GM21390 (cell line): ENCODE measurements at regions not wholly inside any gene's neighbourhood (a gene's known extent, or its start where the extent isn't known, plus 50 kb on each side); places are given as distances from the start of the nearest gene placed in this dataset.
A peak's percentile ranks its signal among the peaks of the same experiment; 100 is the strongest.
"Not testable (repeated sequence)": the region's sequence is repeated elsewhere in the genome, so short reads cannot be mapped to it uniquely, and the experiment has no call there.

Experiments used
- ATAC-seq: cut with Tn5 transposase; IDR thresholded peaks from one replicate; pipeline ENCODE4 v1.9.1; 2021; ENCODE audit not compliant: unreplicated experiment

DNA sequence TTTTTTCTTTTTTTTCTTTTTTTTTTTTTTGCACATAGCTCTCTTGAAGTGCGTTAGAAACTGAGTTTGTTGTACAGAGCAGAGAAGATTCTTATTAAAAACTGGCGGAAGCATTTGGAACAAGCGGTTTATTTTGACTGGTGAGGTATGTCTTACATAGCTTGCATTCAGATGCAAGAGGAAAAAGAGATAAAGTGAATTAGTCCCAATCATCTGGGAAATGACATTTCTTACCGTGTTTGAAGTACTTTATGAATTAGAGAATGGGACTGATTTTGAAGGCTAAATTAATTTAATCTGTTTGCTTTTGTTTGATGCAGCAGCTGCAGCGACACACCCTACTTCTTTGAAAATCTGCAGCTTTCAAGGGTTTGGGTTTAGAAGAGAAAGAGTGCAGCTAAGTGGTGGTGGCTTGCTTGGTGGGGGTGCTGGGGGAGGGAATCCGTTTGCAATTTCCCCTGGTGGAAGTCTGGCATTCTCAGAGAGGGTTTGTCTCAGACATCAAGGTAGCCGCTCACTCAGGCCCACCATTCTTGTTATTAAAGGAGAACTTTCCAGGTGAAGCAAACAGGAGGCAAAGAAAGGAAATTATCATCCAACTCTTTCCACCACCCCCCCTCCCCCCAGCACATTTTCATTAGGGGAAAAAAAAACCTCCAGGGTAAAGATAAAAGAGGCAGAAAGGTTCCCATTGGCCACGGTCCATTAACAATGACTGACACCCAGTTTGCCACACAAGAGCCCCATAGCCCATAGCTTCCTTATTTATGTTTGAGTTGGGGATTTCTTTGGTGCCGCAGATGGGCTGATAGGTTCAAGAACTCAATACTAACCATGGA is 231.7 kb downstream of the SKIDA1 start:
- ATAC-seq: no peak

DNA sequence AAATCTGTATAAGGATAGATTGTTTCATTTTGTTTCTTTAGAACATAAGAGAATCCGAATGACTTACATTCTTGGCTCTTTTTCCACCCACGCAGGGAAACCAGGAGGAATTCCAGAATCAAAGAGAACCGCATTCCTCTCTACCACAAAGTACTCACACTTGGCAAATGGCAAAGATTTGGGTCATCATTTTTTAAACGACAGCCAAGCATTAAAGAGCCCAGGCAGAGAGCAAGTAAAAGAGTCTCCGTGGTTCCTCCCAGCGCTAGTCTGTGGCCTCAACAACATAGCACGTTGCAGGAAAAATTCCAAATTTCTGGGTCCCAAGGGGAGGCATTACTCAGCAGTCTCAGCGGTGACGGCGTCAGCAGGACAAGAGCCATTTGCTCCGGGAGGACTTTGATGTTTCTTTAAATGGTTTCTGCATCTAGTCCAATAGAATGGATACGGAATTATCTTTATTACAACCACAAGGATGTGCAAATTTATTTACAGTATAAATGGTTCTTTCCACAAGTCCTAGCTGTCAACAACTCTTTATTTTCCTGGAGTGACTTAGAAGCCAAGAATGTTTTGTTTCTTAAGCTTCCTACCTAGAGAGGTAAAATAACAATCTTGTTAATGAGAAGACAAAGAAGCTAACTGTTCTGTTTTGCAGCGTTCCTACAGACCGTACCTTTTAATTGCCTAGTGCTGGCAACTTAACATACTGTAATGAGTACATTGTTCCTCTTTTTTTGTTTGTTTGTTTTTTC is 232.5 kb downstream of the SKIDA1 start:
- ATAC-seq: no peak

DNA sequence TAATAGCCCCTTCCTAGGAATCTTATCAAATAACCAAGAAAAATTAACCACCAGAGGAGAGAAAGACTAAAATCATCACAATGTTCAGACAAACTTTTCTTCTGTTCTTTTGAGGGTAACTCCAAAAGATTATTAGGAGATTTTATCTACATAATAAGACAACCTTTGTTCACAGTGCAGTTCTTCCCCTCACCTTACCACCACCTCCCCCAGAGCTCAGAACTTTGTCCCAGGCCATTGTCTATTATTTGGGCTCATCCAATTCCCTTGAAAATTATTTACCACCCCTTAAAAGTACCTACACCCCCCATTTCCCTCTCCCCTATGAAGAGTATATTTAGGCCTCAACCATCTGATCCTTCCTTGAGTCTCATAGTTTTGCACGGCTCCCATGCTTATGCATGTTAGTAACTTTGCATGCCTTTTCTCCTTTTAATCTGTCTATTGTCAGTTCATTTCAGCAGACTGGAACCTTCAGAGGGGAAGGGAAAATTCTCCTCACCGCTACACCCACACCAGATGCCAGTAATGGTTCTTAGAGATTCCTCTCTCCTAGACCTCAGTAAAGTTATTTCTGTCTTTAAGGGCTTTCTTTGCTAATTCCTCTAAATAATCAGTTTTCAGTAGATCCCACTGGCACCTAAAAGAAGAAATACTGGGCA is 234.9 kb downstream of the SKIDA1 start:
- no peak for ATAC-seq

DNA sequence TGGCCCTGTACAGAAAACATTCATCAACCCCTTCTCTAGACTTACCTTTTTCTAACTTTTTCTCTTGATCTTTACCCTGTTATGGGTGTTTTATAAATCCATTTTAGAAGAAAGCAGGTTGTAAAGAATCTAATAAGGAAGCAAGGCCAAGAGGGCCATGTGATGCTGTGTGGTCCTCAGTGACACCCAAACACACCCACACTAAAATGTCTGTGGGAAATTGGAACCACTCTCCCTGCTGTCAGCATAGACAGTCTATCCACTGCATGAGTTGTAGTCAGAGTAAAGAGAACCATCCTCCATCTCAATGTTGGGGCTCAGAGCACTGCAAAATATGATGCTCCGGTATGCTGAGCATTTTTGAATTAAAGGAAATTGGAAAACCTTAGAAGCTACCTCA is 235.5 kb downstream of the SKIDA1 start:
- ATAC-seq: no peak

DNA sequence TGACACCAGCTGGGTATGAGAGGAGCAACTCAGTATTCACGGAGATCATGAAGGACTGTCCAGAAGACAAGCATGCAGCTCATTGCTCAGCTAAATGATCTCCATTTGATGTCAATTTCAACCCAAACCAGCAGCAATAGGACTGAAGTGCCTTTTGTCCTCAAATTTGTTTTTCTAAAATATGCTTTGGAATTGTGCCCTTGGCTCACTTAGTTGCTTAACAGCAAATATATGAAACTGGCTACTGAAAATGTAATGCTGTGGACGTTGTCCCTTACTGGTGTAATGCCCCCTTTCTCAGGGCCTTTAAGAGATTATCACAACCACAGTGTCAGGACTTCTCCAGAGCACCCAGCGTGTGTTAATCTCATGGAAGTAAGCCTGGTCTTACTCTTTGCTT is 236.2 kb downstream of the SKIDA1 start:
- ATAC-seq: no peak

DNA sequence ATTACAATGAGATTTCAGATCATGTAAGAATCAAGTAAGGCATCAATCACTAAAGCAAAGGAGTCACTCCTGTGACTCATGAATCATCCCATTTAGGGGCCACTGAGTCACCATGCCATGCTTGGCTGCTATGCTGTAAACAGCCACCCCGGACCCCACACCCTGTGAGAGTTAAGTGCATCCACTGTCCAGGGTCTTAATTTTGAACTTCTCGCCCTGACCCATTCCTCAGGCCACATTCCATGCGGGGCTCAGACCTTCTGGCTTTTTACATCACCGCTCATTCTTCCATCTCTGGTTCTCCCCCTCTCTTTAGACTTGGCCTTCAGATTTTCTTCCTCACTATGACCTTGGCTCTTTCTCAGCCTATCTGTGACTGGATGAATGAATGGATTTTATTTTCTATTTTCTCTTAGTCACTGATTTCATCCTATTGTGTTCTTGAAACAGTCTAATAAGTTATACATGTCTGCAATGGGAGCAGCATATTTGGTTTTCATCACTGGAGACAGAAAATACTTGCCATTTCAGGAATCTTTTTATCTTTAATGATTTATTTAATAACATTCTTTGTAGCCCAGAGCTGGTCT is 239.6 kb downstream of the SKIDA1 start:
- ATAC-seq: no peak

DNA sequence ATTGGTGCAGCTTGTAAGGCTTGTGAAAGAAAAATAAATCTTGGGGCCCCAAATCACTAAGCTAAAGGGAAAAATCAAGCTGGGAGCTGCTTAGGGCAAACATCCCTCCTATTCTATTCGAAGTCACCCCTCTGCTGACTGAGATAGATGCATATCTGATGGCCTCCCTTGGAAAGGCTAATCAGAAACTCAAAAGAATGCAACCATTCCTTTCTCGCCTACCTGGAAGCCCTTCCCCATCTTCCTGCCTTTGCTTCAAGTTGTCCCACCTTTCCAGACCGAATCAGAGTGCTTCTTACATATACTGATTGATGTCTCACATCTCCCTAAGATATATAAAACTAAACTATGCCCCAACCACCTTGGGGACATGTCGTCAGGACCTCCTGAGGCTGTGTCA is 240.3 kb downstream of the SKIDA1 start:
- ATAC-seq: no peak

DNA sequence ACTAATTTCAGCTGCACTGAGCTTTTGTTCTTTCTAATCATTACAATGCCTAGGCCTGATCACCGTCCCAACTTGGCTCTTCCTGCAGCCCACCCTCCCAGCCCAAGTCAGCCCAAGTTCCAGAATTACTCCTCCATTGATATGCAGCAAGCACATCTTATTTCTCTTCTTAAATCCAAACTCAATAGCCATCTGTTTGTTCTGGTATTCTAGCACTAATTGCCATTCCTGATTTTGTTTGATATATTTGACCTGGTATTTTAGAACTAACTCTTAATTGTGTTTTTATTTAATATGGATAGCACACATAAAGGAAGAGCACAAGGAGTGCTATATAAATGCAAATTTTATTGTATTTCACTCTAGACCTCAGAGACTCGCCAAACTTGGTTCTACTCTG is 241.2 kb downstream of the SKIDA1 start:
- ATAC-seq: no peak

DNA sequence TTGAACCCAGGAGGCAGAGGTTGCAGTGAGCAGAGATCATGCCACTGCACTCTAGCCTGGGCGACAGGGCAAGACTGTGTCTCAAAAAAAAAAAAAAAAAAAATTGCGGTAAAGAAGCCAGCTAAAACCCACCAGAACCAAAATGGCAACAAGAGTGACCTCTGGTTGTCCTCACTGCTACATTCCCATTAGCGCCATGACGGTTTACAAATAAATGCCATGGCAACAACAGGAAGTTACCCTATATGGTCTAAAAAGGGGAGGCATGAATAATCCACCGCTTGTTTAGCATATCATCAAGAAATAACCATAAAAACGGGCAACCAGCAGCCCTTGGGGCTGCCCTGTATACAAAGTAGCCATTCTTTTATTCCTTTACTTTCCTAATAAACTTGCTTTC is 242.4 kb downstream of the SKIDA1 start:
- ATAC-seq: not testable (repeated sequence)

DNA sequence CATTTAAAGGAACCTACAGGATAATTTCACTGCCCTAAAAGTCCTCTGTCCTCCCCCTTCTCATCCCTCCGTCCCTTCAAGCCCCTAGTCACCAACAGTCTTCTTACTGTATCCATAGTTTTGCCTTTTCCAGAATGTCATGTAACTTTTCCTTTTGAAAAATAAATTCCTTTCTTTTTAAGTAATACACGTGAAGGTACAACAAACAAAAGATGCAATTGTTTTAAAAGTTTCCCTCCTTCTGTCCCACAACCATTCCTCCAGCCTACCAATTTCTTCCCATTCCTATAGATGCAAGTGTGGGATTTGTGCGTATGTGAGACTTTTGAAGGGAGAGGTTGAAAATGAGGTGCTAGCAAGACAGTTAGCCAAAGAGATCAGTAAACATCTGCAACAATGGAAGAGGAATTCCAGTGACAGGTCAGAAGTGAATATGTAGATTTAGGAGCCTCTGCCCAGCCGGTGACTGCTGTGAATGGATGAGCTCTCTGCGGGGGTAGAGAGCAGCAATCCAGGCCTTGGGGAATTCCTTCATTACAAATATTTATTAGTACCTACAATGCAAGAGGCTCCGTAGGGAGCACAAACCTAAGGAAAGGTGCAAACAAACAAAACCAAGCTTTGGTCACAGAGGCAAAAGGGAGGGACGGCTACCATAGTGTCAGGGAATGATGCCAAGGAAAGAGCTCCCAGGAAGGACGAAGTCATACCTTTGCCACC is 243.6 kb downstream of the SKIDA1 start:
- no peak for ATAC-seq

DNA sequence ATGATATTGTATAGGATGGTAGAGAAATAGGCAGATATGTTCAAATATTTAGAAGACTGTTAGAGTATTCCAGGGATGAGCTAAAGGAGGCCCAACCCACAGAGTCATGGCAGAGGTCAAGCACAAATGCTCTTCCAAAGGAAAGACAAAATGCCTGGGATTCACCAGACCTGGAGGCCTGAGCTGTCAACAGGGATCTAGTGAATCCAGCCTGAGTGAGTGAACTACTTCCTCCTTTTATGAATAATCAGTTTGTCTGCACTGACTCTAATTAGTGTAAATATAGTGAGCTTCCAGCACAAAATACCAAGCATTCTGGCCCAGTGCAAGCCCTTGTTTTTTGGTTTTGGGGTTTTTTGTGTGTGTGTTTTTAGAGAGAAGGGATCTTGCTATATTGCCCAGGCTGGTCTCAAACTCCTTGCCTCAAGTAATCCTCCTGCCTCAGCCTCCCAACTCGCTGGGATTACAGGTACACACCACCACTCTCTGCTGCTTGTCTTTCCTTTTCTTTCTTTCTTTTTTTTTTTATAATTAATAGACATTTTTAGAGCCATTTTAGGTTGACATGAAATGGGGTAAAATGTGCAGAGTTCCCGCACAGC is 244.4 kb downstream of the SKIDA1 start:
- ATAC-seq: no peak

DNA sequence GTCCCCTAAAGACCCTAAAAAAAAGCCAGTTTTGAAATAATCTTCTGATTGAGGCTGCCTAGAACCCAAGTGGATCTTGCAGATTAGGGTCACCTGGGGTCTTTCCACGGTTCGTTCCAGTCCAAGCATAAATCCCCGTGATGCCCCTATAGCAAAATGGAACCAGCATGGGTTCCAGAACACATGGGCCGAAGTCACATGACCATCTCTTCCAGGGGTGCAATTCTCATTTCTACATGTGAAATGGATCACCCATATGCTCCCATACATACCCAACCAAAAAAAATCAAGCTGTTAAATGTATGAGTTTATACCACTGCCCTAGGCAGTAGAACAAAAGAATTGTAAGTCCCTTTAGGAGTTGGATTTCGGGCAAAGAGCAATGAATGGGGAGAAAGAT is 245.4 kb downstream of the SKIDA1 start:
- ATAC-seq: no peak

DNA sequence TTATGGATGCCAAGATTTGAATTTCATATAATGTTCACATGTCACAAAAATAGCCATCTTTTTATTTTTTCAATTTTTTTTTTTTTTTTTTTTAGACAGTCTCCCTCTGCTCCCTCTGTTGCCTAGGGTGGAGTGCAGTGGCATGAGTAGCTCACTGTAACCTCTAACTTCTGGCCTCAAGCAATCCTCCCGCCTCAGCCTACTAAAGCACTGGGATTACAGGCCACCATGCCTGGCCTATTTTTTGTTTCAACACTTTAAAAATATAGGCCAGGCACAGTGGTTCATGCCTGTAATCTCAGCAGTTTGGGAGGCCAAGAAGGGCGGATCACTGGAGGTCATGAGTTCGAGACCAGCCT is 246.3 kb downstream of the SKIDA1 start:
- ATAC-seq: no peak

DNA sequence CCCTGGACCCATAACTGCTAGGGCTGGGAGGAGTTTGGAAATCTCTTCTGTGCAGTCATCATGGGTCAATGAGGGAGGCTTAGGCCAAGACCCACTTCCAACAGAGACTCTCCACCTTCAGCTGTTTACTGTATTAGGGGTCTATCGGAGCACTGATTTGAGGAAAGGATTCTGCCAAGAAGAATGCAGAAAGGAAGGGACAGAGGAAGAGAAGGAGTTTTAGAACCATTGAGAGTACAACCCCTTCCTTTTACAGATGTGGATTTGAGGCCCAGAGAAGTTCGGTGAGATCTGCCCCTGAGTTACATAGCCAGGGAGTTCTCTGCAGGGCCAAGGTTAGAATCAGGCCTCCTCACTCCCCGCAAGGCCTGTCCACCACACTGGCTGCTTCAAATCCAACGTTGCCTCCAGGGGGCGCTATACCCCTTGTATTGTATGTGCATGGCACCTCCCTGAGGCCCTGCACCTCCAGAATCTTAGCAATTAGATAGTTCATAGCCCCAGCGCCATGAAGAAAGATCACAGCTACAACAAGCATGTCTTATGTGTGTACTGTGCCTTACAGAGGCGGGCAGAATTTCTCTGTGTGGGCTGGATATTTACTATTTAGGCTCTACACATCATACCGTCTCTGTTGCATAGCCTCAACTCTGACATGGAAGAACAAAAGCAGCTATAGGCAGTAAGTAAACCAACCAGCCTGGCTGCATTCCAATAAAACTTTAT is 246.8 kb downstream of the SKIDA1 start:
- ATAC-seq: peak; percentile 95

DNA sequence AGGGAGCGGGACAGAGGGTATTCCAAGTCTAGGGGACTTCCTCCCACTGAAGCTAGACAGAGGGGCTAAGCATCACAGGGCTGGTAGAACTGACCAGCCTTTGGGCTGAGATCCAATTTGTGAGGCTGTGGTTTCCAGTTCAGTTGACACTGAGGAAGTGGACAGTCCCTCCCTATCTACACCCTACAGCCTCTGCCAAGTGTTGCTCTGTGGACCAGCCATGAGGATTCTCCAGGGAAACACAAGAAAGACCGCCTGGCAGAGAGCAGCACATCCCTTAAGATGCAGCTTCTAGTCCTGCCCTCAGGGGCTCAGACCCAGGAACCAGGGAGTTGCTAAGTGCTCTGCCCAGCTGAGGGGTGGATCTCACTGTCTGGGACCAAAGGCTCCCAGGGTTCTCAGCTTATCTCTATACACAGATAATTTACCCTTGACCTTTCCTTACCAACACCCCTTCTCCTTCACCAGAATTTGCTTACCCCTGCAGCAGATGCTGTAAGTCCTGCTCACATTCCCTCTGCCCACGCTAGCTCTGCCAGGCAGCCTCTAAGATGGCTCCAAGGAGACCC is 252.0 kb downstream of the SKIDA1 start:
- ATAC-seq: no peak

DNA sequence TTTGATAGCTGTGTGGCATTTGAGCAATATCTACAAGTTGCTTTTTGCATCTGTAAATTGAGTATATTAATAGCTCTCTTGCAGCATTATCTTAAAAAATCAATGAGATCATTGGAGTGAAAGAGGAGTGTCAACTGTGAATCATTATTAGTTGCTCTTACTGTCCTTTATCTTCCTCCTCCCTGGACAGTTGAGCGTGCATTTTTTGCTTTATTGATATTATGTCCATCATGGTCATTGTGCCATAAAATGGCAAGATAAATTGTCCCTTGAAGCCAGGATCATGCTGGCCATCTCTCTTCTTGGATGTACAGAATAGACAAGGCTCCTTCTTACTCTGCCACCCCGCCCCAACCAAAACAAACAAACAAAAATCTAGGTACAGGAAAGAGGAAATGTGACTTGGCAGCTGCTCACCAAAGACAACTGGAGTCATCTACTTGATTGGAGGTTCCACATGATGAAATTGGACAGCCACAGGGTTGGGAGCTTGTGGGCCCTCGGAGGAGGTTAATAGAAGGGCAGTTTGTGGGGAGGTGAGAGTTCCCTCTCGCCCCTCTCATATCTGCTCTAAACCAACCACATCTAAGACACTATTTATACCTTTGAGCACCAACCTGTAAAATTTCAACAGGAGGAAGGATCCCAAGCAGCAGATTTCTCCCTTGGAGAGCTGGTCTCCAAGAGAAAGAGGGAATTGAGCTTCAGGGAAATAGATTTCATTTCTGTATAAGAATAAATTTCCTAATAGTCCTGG is 252.7 kb downstream of the SKIDA1 start:
- no peak for ATAC-seq

DNA sequence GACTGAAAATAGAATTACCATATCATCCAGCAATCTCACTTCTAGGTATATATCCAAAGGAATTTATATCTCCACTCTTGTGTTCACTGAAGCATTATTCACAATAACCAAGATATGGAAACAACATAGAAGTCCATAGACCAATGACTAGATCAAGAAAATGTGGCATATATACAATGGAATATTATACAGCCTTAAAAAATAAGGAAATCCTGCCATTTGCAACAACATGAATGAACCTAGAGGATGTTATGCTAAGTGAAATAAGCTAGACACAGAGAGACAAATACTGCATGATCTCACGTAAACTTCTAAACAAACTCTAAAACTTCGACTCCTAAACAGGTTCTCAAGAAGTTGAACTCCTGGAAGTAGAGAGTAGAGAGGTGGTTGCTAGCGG is 254.5 kb downstream of the SKIDA1 start:
- ATAC-seq: no peak

DNA sequence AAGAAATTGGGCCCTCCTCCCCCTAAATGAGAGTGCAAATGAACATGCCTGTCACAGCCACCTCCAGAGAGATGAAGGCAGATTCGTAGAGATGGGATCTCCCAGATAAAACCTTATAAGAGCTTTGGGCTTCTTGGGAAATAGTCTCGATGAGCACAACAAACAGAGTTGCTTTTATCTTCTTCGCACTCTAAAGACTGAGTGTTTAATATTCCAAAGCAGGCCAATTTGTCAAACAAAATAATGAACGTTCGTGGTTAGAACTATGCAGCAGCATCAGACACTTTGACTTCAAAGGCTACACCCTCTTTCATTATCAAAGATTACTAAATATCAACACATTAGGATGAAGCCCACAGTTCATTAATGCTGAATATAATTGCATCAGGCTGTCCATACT is 256.2 kb downstream of the SKIDA1 start:
- ATAC-seq: no peak

DNA sequence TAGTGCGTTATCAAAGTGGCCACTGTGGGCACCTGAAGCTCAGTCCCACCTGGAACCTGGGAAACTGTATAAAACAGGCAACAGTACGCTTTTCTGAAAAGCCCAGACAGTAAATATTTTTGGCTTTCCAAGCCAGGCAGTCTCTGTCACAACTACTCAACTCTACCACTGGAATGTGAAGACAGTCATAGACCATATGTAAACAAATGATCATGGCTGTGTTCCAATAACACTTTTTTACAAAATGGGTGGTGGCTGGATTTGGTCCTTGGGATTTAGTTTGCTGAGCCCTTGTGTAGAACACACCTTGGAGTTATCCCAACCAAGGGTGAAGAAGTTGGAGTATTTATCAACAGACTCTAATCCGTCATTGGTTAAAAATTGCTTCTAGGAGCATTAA is 259.9 kb downstream of the SKIDA1 start:
- ATAC-seq: no peak
